ENCODE measurements at regions not wholly inside any gene's neighbourhood (a gene's known extent, or its start where the extent isn't known, plus 50 kb on each side); places are given as distances from the start of the nearest gene placed in this dataset.

GRCh38 chr1:163789911-163790310 lies 468.2 kb downstream of the NUF2 start:
- TF ChIP-seq CTCF (IDR thresholded peaks at IDR 0.05) (no peak), POLR2AphosphoS5 (IDR thresholded peaks at IDR 0.05; ENCODE audit: low read depth, low read length) (no peak)
